Neutrophil (primary cell): ENCODE measurements at regions not wholly inside any gene's neighbourhood (a gene's known extent, or its start where the extent isn't known, plus 50 kb on each side); places are given as distances from the start of the nearest gene placed in this dataset.

Experiments used
- H3K27ac ChIP-seq: fragments of 200-600 bp; sonication (generic); 2 replicates; pipeline ENCODE4 v1.5.1; 2016; ENCODE audit warnings: mild to moderate bottlenecking, moderate library complexity
- H3K27me3 ChIP-seq: fragments of 200-600 bp; sonication (generic); 2 replicates; pipeline ENCODE4 v1.6.0; 2016; ENCODE audit warnings: mild to moderate bottlenecking
- H3K36me3 ChIP-seq: fragments of 200-600 bp; sonication (generic); 2 replicates; pipeline ENCODE4 v1.5.1; 2017
- H3K4me1 ChIP-seq, 2 experiments: fragments of 200-600 bp in 1 of 2; sonication (generic) in 1 of 2; 1 replicate in 1 of 2; 2 replicates in 1 of 2; pipeline versions ENCODE4 v1.5.1 to v1.6.1; 2013 to 2016; ENCODE audit warnings: low read depth in 1 of 2, low read length in 1 of 2, mild to moderate bottlenecking in 1 of 2, moderate library complexity in 1 of 2; ENCODE audit not compliant: control insufficient read depth in 1 of 2, insufficient read depth in 1 of 2
- H3K4me3 ChIP-seq, 2 experiments: fragments of 200-600 bp in 1 of 2; sonication (generic) in 1 of 2; 1 replicate in 1 of 2; 2 replicates in 1 of 2; pipeline ENCODE4 v1.5.1; 2013 to 2016; ENCODE audit warnings: low read depth in 1 of 2, low read length in 1 of 2, mild to moderate bottlenecking in 1 of 2, moderate library complexity in 1 of 2
- H3K9me3 ChIP-seq: fragments of 200-600 bp; sonication (generic); 2 replicates; pipeline ENCODE4 v1.5.1; 2016
- TF ChIP-seq, protein P1 (sequence below): fragments of 200-600 bp; sonication (generic); IDR thresholded peaks from 2 replicates; pipeline ENCODE4 v1.5.1; 2016; ENCODE audit warnings: antibody characterized with exemption

DNA sequence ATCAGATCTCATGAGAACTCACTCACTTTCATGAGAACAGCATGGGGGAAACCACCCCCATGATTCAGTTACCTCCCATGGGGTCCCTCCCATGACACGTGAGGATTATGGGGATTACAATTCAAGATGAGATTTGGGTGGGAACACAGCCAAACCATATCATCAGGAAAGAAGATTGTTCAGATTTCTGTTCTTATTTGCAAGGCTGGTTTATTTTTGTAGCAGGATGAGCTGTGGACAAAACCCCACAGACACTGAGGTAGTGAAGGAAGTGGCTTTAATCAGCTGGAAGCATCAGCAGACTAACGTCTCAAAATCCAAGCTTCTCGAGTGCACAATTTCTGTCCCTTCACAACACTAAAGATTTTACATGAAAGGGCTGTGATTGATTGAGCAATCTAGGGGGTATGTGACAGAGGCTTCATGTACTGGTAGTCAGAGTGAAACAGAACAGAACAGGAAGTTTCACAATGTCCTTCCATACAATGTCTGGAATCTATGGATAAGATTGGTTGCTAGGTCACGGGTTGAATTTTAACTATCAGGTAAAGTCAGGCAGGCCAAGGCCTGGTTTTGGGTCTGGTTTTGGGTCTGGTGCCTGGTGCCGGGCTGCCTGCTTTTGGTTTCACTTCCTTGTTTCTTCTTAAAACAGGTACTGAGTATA, 91.3 kb upstream of the ZNF366 start:
- H3K27ac ChIP-seq, result no peak overlapping the region
- no peak overlapping the region for H3K4me3 ChIP-seq
- no peaks in the 10 kb centered on the region for H3K9me3 ChIP-seq
- no peaks in the 10 kb centered on the region for H3K4me1 ChIP-seq
- H3K36me3 ChIP-seq, result no peaks in the 10 kb centered on the region
- peaks cover 17% of the 10 kb centered on the region for H3K27me3 ChIP-seq
- TF ChIP-seq, protein P1, sequence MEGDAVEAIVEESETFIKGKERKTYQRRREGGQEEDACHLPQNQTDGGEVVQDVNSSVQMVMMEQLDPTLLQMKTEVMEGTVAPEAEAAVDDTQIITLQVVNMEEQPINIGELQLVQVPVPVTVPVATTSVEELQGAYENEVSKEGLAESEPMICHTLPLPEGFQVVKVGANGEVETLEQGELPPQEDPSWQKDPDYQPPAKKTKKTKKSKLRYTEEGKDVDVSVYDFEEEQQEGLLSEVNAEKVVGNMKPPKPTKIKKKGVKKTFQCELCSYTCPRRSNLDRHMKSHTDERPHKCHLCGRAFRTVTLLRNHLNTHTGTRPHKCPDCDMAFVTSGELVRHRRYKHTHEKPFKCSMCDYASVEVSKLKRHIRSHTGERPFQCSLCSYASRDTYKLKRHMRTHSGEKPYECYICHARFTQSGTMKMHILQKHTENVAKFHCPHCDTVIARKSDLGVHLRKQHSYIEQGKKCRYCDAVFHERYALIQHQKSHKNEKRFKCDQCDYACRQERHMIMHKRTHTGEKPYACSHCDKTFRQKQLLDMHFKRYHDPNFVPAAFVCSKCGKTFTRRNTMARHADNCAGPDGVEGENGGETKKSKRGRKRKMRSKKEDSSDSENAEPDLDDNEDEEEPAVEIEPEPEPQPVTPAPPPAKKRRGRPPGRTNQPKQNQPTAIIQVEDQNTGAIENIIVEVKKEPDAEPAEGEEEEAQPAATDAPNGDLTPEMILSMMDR, result no peak

DNA sequence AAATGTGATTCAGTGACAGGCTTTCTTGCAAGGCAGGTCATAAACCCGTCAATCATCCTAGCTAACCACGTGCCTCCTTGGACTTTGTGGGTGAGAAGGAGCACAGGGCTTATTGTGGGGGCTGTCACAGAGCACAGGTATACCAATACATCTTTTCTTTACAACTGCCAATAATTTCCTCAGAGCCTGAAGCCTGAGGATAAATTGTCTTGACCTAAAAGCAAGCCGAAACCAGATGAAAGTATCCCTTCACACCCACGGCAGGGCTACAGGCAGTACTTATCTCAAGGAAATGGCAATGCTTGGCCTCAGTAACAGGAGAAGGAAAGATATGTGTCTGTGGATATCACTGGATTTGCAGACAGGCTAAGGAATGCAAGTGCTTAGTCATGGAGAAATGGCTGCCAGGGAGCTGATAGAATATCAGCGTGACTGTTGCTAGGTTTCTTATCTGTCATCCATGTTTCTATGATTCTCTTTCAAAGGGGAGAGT, 90.3 kb upstream of the ZNF366 start:
- Histone ChIP-seq H3K27ac (no peak overlapping the region), H3K4me1 (no peaks in the 10 kb centered on the region), H3K4me3 (no peak overlapping the region), H3K27me3 (peaks cover 17% of the 10 kb centered on the region), H3K9me3 (no peaks in the 10 kb centered on the region), H3K36me3 (no peaks in the 10 kb centered on the region)
- TF ChIP-seq, protein P1, result no peak

DNA sequence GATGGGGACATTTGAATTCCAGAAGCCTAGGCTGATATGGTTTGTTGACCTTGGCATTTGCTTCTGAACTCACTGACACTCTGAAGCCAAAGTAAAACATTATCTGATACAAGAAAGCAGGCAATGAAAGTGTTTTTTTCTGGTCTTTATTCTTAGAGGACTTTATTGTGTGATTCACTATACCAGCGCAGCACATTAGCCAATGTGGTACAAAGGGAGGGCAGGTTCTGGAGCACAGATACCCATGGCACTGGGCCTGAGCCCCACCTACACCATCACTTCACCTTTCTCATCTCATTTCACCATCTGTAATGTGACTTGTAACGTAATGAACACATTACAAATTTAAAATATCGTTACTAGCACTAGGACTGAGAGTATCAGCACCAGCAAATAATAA, 89.7 kb upstream of the ZNF366 start:
- Histone ChIP-seq H3K27ac (no peak overlapping the region), H3K36me3 (no peaks in the 10 kb centered on the region), H3K9me3 (no peaks in the 10 kb centered on the region), H3K4me1 (no peaks in the 10 kb centered on the region), H3K27me3 (peaks cover 17% of the 10 kb centered on the region), H3K4me3 (no peak overlapping the region)
- TF ChIP-seq, protein P1, result no peak

GRCh38 chr5:72588640-72589039, 81.4 kb upstream of the ZNF366 start:
- Histone ChIP-seq H3K27ac (no peak overlapping the region), H3K4me3 (no peak overlapping the region), H3K36me3 (no peaks in the 10 kb centered on the region), H3K9me3 (no peaks in the 10 kb centered on the region), H3K4me1 (no peaks in the 10 kb centered on the region), H3K27me3 (peaks cover 3% of the 10 kb centered on the region)
- TF ChIP-seq, protein P1, result no peak

DNA sequence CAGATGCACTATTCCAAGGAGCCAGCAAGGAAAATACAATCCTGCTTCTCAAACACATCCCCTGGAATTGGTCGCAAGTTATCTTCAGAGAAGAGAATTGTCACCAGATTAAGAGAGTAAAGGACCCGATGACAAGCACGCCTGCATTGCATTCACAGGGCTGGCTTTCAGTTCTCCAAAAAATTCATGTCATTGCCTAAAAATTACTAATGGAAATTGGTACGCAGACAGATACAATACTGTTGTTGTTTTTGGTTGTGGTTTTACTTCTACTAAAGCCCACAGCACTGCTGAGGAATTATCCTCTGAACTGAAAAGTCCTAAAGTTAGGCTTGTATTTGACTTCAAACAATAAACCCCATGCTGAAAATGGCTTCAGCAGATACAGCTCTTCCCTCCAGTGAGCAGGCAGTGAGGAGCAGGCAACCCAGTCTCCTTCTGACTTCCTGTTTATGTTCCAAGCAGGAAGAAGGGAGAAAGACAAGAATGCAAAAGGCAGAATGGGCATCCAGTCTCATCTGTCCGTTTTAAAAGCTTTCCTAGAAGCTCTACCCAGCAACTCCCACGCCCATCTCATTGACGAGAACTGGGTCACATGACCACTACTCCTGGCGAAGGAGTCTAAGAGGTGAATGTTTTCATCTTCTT, 80.6 kb upstream of the ZNF366 start:
- no peaks in the 10 kb centered on the region for H3K9me3 ChIP-seq
- H3K4me3 ChIP-seq, result no peak overlapping the region
- no peaks in the 10 kb centered on the region for H3K4me1 ChIP-seq
- H3K27me3 ChIP-seq, result peaks cover 3% of the 10 kb centered on the region
- no peak overlapping the region for H3K27ac ChIP-seq
- TF ChIP-seq, protein P1, result no peak
- no peaks in the 10 kb centered on the region for H3K36me3 ChIP-seq
